ENCODE measurements at regions not wholly inside any gene's neighbourhood (a gene's known extent, or its start where the extent isn't known, plus 50 kb on each side); places are given as distances from the start of the nearest gene placed in this dataset.

- H3K4me3 Mint-ChIP-seq: no peak overlapping the region
- peaks cover 10% of the 10 kb centered on the region for H3K9me3 Mint-ChIP-seq
- H3K36me3 Mint-ChIP-seq: no peaks in the 10 kb centered on the region
- DNase-seq (ENCODE audit: extremely low spot score, unreplicated experiment): no peak
- no peak for TF ChIP-seq CTCF (conservative IDR thresholded peaks at IDR 0.05)
- H3K27me3 Mint-ChIP-seq: no peaks in the 10 kb centered on the region
- H3K4me1 Mint-ChIP-seq (ENCODE audit: unreplicated experiment): peaks cover 12% of the 10 kb centered on the region
- no peak overlapping the region for H3K27ac Mint-ChIP-seq
Measured at GRCh38 chr10:117899181-117899683, 147.5 kb downstream of the RAB11FIP2 start.

GRCh38 chr10:117900280-117900679, 146.5 kb downstream of the RAB11FIP2 start:
- Mint-ChIP-seq H3K27ac (no peak overlapping the region), H3K4me3 (no peak overlapping the region), H3K9me3 (peaks cover 10% of the 10 kb centered on the region), H3K27me3 (no peaks in the 10 kb centered on the region), H3K4me1 (ENCODE audit: unreplicated experiment) (peaks cover 5% of the 10 kb centered on the region), H3K36me3 (no peaks in the 10 kb centered on the region)
- TF ChIP-seq CTCF (conservative IDR thresholded peaks at IDR 0.05): no peak
- DNase-seq (ENCODE audit: extremely low spot score, unreplicated experiment): no peak

GRCh38 chr10:117903854-117904253, 142.9 kb downstream of the RAB11FIP2 start:
- Mint-ChIP-seq H3K9me3 (no peaks in the 10 kb centered on the region), H3K4me1 (ENCODE audit: unreplicated experiment) (peaks cover 5% of the 10 kb centered on the region), H3K27ac (no peak overlapping the region), H3K27me3 (peaks cover 4% of the 10 kb centered on the region), H3K36me3 (no peaks in the 10 kb centered on the region), H3K4me3 (no peak overlapping the region)
- no peak for TF ChIP-seq CTCF (conservative IDR thresholded peaks at IDR 0.05)
- no peak for DNase-seq (ENCODE audit: extremely low spot score, unreplicated experiment)

- Mint-ChIP-seq H3K27me3 (peaks cover 4% of the 10 kb centered on the region), H3K36me3 (no peaks in the 10 kb centered on the region), H3K27ac (no peak overlapping the region), H3K9me3 (no peaks in the 10 kb centered on the region), H3K4me1 (ENCODE audit: unreplicated experiment) (peaks cover 5% of the 10 kb centered on the region), H3K4me3 (no peak overlapping the region)
- no peak for TF ChIP-seq CTCF (conservative IDR thresholded peaks at IDR 0.05)
- no peak for DNase-seq (ENCODE audit: extremely low spot score, unreplicated experiment)
Measured at GRCh38 chr10:117905404-117905803, 141.3 kb downstream of the RAB11FIP2 start.

- Mint-ChIP-seq H3K9me3 (no peaks in the 10 kb centered on the region), H3K4me1 (ENCODE audit: unreplicated experiment) (peaks cover 9% of the 10 kb centered on the region), H3K27ac (no peak overlapping the region), H3K27me3 (peaks cover 7% of the 10 kb centered on the region), H3K4me3 (no peak overlapping the region), H3K36me3 (no peaks in the 10 kb centered on the region)
- DNase-seq (ENCODE audit: extremely low spot score, unreplicated experiment): no peak
- TF ChIP-seq CTCF (conservative IDR thresholded peaks at IDR 0.05): no peak
Measured at GRCh38 chr10:117911684-117912083, 135.1 kb downstream of the RAB11FIP2 start.

- no peak overlapping the region for H3K4me3 Mint-ChIP-seq
- no peak for DNase-seq (ENCODE audit: extremely low spot score, unreplicated experiment)
- H3K4me1 Mint-ChIP-seq (ENCODE audit: unreplicated experiment): peaks cover 9% of the 10 kb centered on the region
- H3K36me3 Mint-ChIP-seq: no peaks in the 10 kb centered on the region
- no peak overlapping the region for H3K27ac Mint-ChIP-seq
- no peaks in the 10 kb centered on the region for H3K9me3 Mint-ChIP-seq
- peaks cover 7% of the 10 kb centered on the region for H3K27me3 Mint-ChIP-seq
- no peak for TF ChIP-seq CTCF (conservative IDR thresholded peaks at IDR 0.05)
Measured at GRCh38 chr10:117914334-117914733, 132.4 kb downstream of the RAB11FIP2 start.

All from type B pancreatic cell (in vitro differentiated cells).